Osteocyte (in vitro differentiated cells): ENCODE measurements at regions not wholly inside any gene's neighbourhood (a gene's known extent, or its start where the extent isn't known, plus 50 kb on each side); places are given as distances from the start of the nearest gene placed in this dataset.

Experiments used
- DNase-seq: peaks from one replicate; pipeline ENCODE4 v3.0.0; 2021; ENCODE audit warnings: mixed read lengths; ENCODE audit not compliant: unreplicated experiment; ENCODE audit errors: extremely low spot score
- H3K27ac Mint-ChIP-seq: one replicate; pipeline ENCODE4 v1.8.0; 2021; ENCODE audit warnings: mild to moderate bottlenecking, mixed read lengths; ENCODE audit not compliant: unreplicated experiment
- H3K27me3 Mint-ChIP-seq: one replicate; pipeline ENCODE4 v1.8.0; 2021; ENCODE audit warnings: mixed read lengths; ENCODE audit not compliant: unreplicated experiment
- H3K36me3 Mint-ChIP-seq: one replicate; pipeline ENCODE4 v1.8.0; 2021; ENCODE audit warnings: mixed read lengths; ENCODE audit not compliant: unreplicated experiment
- H3K4me1 Mint-ChIP-seq: one replicate; pipeline ENCODE4 v1.8.0; 2021; ENCODE audit warnings: mixed read lengths; ENCODE audit not compliant: unreplicated experiment
- H3K4me3 Mint-ChIP-seq: one replicate; pipeline ENCODE4 v1.8.0; 2021; ENCODE audit warnings: mild to moderate bottlenecking, moderate library complexity, mixed read lengths; ENCODE audit not compliant: unreplicated experiment
- H3K9me3 Mint-ChIP-seq: one replicate; pipeline ENCODE4 v1.8.0; 2021; ENCODE audit warnings: mixed read lengths; ENCODE audit not compliant: unreplicated experiment
- CTCF ChIP-seq: fragments of 200-600 bp; sonication (generic); IDR thresholded peaks from 2 replicates; pipeline ENCODE4 v1.5.0; 2021; ENCODE audit warnings: antibody characterized with exemption, mild to moderate bottlenecking, moderate library complexity

- peaks cover 68% of the 10 kb centered on the region for H3K4me1 Mint-ChIP-seq
- no peaks in the 10 kb centered on the region for H3K36me3 Mint-ChIP-seq
- TF ChIP-seq CTCF: no peak
- H3K27ac Mint-ChIP-seq: peak overlapping the region; percentile 93
- H3K9me3 Mint-ChIP-seq: no peaks in the 10 kb centered on the region
- no peaks in the 10 kb centered on the region for H3K27me3 Mint-ChIP-seq
- no peak overlapping the region for H3K4me3 Mint-ChIP-seq
- no peak for DNase-seq
Observed at GRCh38 chr2:237222178-237222577, 136.5 kb downstream of the COPS8 start.

- TF ChIP-seq CTCF: no peak
- peak; percentile 46 for DNase-seq
- H3K27me3 Mint-ChIP-seq: no peaks in the 10 kb centered on the region
- H3K36me3 Mint-ChIP-seq: no peaks in the 10 kb centered on the region
- H3K4me3 Mint-ChIP-seq: no peak overlapping the region
- H3K9me3 Mint-ChIP-seq: no peaks in the 10 kb centered on the region
- peak overlapping the region; percentile 93 for H3K27ac Mint-ChIP-seq
- peaks cover 70% of the 10 kb centered on the region for H3K4me1 Mint-ChIP-seq
Observed at GRCh38 chr2:237222601-237223041, 136.9 kb downstream of the COPS8 start.

- Mint-ChIP-seq H3K27me3 (no peaks in the 10 kb centered on the region), H3K4me3 (no peak overlapping the region), H3K36me3 (no peaks in the 10 kb centered on the region), H3K27ac (peak overlapping the region; percentile 93), H3K9me3 (no peaks in the 10 kb centered on the region), H3K4me1 (peaks cover 70% of the 10 kb centered on the region)
- TF ChIP-seq CTCF: no peak
- peak; percentile 91 for DNase-seq
Observed at GRCh38 chr2:237223201-237223861, 137.6 kb downstream of the COPS8 start.

- H3K27ac Mint-ChIP-seq: peak overlapping the region; percentile 67
- peaks cover 41% of the 10 kb centered on the region for H3K4me1 Mint-ChIP-seq
- no peak for DNase-seq
- no peaks in the 10 kb centered on the region for H3K36me3 Mint-ChIP-seq
- TF ChIP-seq CTCF: no peak
- H3K27me3 Mint-ChIP-seq: no peaks in the 10 kb centered on the region
- no peak overlapping the region for H3K4me3 Mint-ChIP-seq
- peaks cover under 1% of the 10 kb centered on the region for H3K9me3 Mint-ChIP-seq
Observed at GRCh38 chr2:237227190-237227589, 141.5 kb downstream of the COPS8 start.

GRCh38 chr2:237227592-237228280 lies 142.0 kb downstream of the COPS8 start:
- no peak for DNase-seq
- Mint-ChIP-seq H3K27me3 (no peaks in the 10 kb centered on the region), H3K9me3 (peaks cover 4% of the 10 kb centered on the region), H3K36me3 (no peaks in the 10 kb centered on the region), H3K4me1 (peaks cover 35% of the 10 kb centered on the region), H3K27ac (peak overlapping the region; percentile 67), H3K4me3 (no peak overlapping the region)
- TF ChIP-seq CTCF: no peak
